Spinal cord (tissue), 9 donors: ENCODE measurements at regions not wholly inside any gene's neighbourhood (a gene's known extent, or its start where the extent isn't known, plus 50 kb on each side); places are given as distances from the start of the nearest gene placed in this dataset.
A peak's percentile ranks its signal among the peaks of the same experiment; 100 is the strongest.
"Not testable (repeated sequence)": the region's sequence is repeated elsewhere in the genome, so short reads cannot be mapped to it uniquely, and the experiment has no call there.

ENCODE experiments used
- DNase-seq, 6 donors: peaks; one replicate each; pipeline versions ENCODE4 v3.0.0 to v3.0.0-alpha.2; 2013 to 2015; ENCODE audit warnings: low spot score in 6 of 6, low read depth in 4 of 6
- H3K27ac ChIP-seq: one replicate; pipeline ENCODE4 v1.5.1; 2013; ENCODE audit warnings: low read depth, low read length, control low read depth
- H3K27me3 ChIP-seq: one replicate; pipeline ENCODE4 v1.6.1; 2013; ENCODE audit warnings: low read length; ENCODE audit not compliant: control insufficient read depth, insufficient read depth
- H3K36me3 ChIP-seq: one replicate; pipeline ENCODE4 v1.6.1; 2013; ENCODE audit warnings: low read length; ENCODE audit not compliant: control insufficient read depth, insufficient read depth
- H3K4me1 ChIP-seq: one replicate; pipeline ENCODE4 v1.6.1; 2013; ENCODE audit warnings: low read length; ENCODE audit not compliant: control insufficient read depth, insufficient read depth
- H3K4me3 ChIP-seq: one replicate; pipeline ENCODE4 v1.5.1; 2013; ENCODE audit warnings: low read depth, low read length, control low read depth
- H3K9me3 ChIP-seq: one replicate; pipeline ENCODE4 v1.6.1; 2013; ENCODE audit warnings: low read length; ENCODE audit not compliant: control insufficient read depth, insufficient read depth
- WGBS: methylation state at CpG from one replicate; pipeline ENCODE4 v1.1.5; 2013; ENCODE audit warnings: missing lambda C conversion rate; ENCODE audit not compliant: insufficient coverage; 5-methylcytosine and 5-hydroxymethylcytosine counted together
- donor health status: healthy.

GRCh38 chr5:164139423-164139822 lies 634.0 kb downstream of the MAT2B start:
- H3K27ac ChIP-seq, result no peak overlapping the region
- H3K4me1 ChIP-seq, result no peaks in the 10 kb centered on the region
- no peaks in the 10 kb centered on the region for H3K27me3 ChIP-seq
- H3K36me3 ChIP-seq, result no peaks in the 10 kb centered on the region
- DNase-seq, result no peak
- no CpG with 5 or more reads among the region's 2 CpGs for WGBS
- no peaks in the 10 kb centered on the region for H3K9me3 ChIP-seq
- H3K4me3 ChIP-seq, result no peak overlapping the region

- Histone ChIP-seq H3K4me3 (no peak overlapping the region), H3K9me3 (no peaks in the 10 kb centered on the region), H3K36me3 (no peaks in the 10 kb centered on the region), H3K27me3 (no peaks in the 10 kb centered on the region), H3K4me1 (no peaks in the 10 kb centered on the region), H3K27ac (no peak overlapping the region)
- WGBS, result no CpG with 5 or more reads among the region's 1 CpG
- DNase-seq, result no peak
Measured at GRCh38 chr5:164145458-164145857, 640.0 kb downstream of the MAT2B start.

- H3K4me3 ChIP-seq, result no peak overlapping the region
- no peaks in the 10 kb centered on the region for H3K9me3 ChIP-seq
- H3K27ac ChIP-seq, result no peak overlapping the region
- 93% methylated on average over 2 of the region's 4 CpGs for WGBS
- H3K36me3 ChIP-seq, result no peaks in the 10 kb centered on the region
- DNase-seq, result no peak
- no peaks in the 10 kb centered on the region for H3K27me3 ChIP-seq
- no peaks in the 10 kb centered on the region for H3K4me1 ChIP-seq
Measured at GRCh38 chr5:164146223-164146622, 640.8 kb downstream of the MAT2B start.

- no peak for DNase-seq
- 79% methylated on average over 3 of the region's 4 CpGs for WGBS
- Histone ChIP-seq H3K36me3 (no peaks in the 10 kb centered on the region), H3K27ac (no peak overlapping the region), H3K4me1 (no peaks in the 10 kb centered on the region), H3K9me3 (no peaks in the 10 kb centered on the region), H3K27me3 (no peaks in the 10 kb centered on the region), H3K4me3 (no peak overlapping the region)
Measured at GRCh38 chr5:164148292-164148691, 642.9 kb downstream of the MAT2B start.

GRCh38 chr5:164152539-164152938 lies 647.1 kb downstream of the MAT2B start:
- not testable (repeated sequence) for H3K9me3 ChIP-seq, H3K27ac ChIP-seq, DNase-seq, H3K4me1 ChIP-seq, H3K36me3 ChIP-seq, H3K27me3 ChIP-seq, H3K4me3 ChIP-seq
- WGBS, result no CpG with 5 or more reads among the region's 1 CpG

GRCh38 chr5:164153469-164154172 lies 648.2 kb downstream of the MAT2B start:
- no peaks in the 10 kb centered on the region for H3K4me1 ChIP-seq
- H3K9me3 ChIP-seq, result no peaks in the 10 kb centered on the region
- H3K27me3 ChIP-seq, result no peaks in the 10 kb centered on the region
- H3K36me3 ChIP-seq, result no peaks in the 10 kb centered on the region
- WGBS, result no CpG with 5 or more reads among the region's 4 CpGs
- no peak overlapping the region for H3K27ac ChIP-seq
- no peak overlapping the region for H3K4me3 ChIP-seq
- DNase-seq, result no peak

GRCh38 chr5:164170814-164171213 lies 665.4 kb downstream of the MAT2B start:
- no peaks in the 10 kb centered on the region for H3K27me3 ChIP-seq
- no peak overlapping the region for H3K4me3 ChIP-seq
- H3K36me3 ChIP-seq, result no peaks in the 10 kb centered on the region
- no peaks in the 10 kb centered on the region for H3K9me3 ChIP-seq
- H3K27ac ChIP-seq, result no peak overlapping the region
- 94% methylated on average over 3 of the region's 5 CpGs for WGBS
- peak in 1 of 6 donors; percentile 26 for DNase-seq
- no peaks in the 10 kb centered on the region for H3K4me1 ChIP-seq

GRCh38 chr5:164175083-164175482 lies 669.7 kb downstream of the MAT2B start:
- no peaks in the 10 kb centered on the region for H3K36me3 ChIP-seq
- no peaks in the 10 kb centered on the region for H3K4me1 ChIP-seq
- H3K9me3 ChIP-seq, result no peaks in the 10 kb centered on the region
- no peak overlapping the region for H3K27ac ChIP-seq
- no peak overlapping the region for H3K4me3 ChIP-seq
- no CpG with 5 or more reads among the region's 2 CpGs for WGBS
- no peaks in the 10 kb centered on the region for H3K27me3 ChIP-seq
- no peak for DNase-seq

- Histone ChIP-seq H3K4me3 (no peak overlapping the region), H3K4me1 (no peaks in the 10 kb centered on the region), H3K9me3 (no peaks in the 10 kb centered on the region), H3K36me3 (no peaks in the 10 kb centered on the region), H3K27me3 (no peaks in the 10 kb centered on the region), H3K27ac (no peak overlapping the region)
- no peak for DNase-seq
- WGBS, result no CpG with 5 or more reads among the region's 2 CpGs
Measured at GRCh38 chr5:164179406-164179805, 674.0 kb downstream of the MAT2B start.

- Histone ChIP-seq H3K27ac (no peak overlapping the region), H3K36me3 (no peaks in the 10 kb centered on the region), H3K4me1 (no peaks in the 10 kb centered on the region), H3K4me3 (no peak overlapping the region), H3K27me3 (no peaks in the 10 kb centered on the region), H3K9me3 (no peaks in the 10 kb centered on the region)
- 100% methylated on average over 1 of the region's 1 CpG for WGBS
- no peak for DNase-seq
Measured at GRCh38 chr5:164181604-164182003, 676.2 kb downstream of the MAT2B start.
